CD4-positive, alpha-beta T cell treated with Interleukin-17A for 4 hours (primary cell): ENCODE measurements at regions not wholly inside any gene's neighbourhood (a gene's known extent, or its start where the extent isn't known, plus 50 kb on each side); places are given as distances from the start of the nearest gene placed in this dataset.

Experiments
- DNase-seq: peaks from one replicate; pipeline ENCODE4 v3.0.0-alpha.2; 2020; ENCODE audit warnings: mixed read lengths

DNA sequence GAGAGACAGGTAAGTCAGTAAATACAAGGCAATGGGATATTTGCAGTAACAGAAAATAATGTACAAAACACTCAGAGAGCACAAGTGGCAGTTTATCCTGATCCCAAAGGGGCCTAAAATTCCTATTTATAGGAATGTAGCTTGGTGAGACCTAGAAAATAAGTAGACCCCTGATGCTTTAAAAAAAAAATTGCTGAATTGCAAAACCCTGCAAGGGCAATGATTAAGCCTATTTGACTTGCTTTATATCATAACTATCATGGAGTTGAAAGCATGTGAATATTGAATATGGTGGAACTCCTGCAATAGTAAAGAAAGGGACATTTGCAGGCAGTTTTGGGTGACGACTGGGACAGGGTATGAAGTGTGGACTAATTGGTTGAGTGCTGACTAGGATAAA lies 101.9 kb upstream of the C1orf21 start:
- DNase-seq, result no peak

DNA sequence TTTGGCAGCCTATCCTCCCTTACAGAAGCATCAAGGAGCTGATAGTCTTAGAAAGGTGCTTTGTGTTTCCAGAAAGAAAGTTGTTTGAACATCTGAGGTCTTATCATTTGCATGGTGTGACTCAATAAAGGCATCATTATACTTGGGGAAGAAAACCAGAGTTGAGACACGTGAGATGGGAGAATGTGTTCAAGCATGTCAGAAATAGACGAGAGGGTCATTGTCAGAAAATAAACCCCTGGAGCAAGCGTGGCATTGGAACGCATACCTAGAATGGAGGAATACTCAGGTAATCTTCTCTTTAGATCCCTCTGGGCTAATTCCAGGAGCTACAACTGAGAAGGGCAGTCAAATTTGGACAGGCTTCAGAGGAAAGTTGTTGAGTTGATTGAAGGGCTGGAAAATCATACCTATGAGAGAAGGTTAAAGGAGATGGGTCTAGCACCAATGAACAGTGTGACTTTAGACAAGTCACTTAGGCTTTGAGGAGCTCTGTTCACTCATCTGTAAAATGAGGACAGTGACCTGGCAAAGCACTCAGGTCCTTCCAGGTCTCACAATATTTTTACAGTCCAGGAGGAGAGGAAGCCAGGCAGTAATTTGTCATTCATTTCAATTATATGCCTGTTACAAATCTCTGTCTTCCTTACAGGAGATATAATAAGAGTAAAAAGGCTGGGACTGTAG lies 101.3 kb upstream of the C1orf21 start:
- DNase-seq, result no peak

DNA sequence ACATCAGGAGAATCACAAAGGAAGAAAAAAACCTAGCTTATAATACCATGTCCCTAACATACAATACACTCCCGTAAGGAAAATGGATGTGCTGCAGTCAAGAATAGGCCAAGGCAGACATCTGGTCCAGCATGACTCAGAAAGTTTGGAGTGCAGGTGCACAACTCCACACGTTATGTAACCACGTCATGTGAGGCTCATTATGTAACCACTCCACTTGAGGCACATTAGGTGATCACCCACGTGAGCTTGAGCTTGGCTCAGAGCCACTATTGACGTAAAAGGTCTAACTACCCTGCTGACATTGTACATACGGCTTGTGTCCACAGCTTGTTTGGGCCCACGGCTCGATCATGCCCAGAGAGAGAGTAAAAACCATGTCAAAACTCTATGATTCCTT lies 99.8 kb upstream of the C1orf21 start:
- no peak for DNase-seq

DNA sequence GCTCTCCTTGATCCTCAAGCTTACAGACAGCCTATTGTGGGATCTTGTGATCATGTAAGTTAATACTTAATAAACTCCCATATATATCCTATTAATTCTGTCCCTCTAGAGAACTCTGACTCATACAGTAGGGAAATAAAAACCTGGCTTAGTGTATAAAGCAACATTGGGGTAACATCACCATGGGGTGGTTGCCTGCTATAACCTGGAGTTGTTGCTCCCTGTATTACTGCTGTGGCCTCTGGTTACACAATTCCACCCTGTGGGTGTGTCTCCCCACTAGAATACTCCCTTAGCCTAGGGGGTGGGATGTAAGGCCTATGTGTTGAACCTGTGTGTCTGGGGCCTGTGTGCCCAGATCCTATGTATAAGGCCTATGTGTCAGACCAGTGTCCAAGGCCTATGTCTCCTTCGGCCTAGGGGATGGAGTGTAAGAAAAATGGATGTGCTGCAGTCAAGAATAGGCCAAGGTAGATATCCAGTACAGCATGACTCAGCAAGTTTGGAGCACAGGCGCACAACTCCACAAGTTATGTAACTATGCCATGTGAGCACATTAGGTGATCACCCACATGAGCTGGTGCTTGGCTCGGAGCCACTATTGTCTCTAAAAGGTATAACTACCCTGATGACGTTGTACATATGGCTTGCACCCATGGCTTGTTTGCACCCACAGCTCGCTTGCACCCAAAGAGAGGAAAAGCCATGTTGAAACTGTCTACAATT lies 96.8 kb upstream of the C1orf21 start:
- DNase-seq, result no peak

DNA sequence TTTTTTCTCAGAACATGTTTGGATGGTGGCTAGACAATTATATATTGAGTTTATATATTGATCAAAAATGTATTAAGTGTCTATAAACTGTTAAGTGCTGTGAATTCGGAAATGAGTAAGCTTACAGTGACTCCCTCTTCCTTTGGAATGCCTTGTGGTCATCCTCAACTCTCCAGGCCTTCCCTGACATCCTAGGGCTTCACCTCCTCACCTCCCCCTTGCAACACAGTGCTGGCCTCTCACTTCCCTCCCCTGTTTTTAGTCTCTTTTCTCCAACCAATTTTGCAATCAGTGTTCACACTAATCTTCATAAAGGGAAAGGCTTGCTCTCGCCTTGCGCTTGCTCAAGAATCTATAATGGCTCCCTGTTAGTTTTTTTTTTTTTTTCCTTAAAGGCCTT lies 95.1 kb upstream of the C1orf21 start:
- no peak for DNase-seq

DNA sequence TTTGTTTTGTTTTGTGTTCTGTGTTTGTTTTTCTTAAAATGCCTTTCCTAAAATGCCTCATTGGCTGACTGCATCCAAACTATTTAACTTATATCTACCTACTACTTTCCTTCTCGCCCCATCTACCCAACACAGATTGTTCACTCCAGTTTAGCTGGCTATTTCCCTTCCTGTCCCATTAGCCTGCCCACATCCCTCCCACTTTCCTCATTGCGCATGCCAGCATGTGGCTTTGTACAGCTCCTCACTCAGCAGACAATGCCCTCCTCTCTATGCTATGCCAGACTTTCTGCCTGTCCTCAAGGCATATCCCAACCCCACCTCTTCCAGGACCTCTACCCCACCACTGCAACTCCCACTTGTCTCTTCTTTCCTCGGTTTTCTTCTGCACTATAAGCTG lies 94.7 kb upstream of the C1orf21 start:
- DNase-seq, result no peak

DNA sequence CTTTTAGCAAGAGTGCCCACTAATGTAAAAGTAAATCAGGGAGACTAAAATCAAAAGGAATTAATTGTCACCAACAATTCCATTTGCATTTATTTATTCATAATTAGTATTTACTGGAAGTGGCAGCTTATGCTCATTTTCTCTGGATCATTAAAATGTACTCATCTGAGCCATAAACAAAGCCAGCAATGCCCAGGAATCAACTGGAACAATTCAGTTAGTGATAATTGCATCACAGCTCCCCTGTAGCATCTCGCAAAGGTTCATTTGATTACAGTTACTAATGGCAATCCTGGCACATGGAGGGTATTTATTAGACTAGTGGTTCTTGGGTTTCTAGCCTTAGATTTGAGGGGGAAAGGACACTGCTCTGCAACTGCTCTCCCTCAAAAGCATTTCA lies 92.7 kb upstream of the C1orf21 start:
- DNase-seq, result no peak

DNA sequence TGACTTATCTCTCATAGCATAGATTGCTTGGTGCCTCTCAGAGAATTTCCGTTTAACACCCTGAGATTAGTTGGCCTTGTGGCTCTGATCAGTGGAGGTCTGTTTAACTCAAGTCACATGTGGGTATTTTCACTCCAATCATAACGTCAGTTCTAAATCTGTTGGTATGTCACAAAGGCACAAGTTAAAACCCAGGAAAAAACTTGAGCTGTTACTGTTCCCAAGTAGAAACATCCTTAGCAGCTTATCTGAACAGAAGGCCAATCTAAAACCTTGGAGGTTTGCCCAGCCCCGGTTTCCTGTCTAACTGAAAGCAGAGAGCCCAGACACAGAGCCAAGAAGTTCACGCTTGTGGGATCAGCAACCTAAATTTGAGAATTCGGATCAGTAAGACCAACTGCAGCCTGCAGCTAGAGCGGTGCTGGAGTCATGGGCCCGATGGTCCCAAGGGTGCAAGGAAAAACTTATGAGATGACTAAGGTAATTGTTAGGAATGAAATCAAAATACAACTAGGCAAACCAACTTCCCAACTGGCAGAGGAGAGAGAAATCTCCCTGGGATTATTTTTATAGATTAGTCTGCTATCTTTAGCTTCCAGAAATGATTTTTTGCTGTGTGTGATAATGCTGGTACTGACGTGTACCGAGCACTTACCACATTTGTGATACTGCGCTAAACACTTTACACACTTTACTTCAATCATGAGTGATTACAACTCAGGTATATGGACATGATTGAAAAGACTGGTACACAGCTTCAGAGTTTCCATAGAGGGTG lies 90.2 kb upstream of the C1orf21 start:
- DNase-seq, result no peak

DNA sequence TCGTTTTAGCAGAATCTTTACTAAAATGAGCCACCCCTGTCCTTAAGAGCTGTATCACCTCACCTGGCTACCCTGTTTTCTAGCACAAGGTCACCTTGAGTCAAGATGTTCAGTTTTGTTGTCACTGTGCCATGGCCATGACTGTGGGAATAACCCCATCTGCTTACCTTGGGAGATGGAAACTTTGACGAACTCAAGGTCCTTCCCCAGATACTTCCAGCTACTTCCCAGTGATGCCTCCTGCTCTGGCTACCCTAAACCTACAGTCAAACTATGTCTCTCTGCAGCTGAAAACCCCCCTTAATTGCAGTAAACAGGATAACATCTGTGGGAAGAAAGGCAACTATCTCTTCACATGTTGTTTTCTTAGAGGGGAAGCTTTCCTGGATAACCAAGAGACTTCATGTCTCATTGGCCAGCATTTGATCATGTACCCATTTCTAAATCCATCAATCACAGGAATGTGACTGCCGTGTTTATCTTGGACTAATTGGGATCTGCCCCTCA lies 89.5 kb upstream of the C1orf21 start:
- no peak for DNase-seq

DNA sequence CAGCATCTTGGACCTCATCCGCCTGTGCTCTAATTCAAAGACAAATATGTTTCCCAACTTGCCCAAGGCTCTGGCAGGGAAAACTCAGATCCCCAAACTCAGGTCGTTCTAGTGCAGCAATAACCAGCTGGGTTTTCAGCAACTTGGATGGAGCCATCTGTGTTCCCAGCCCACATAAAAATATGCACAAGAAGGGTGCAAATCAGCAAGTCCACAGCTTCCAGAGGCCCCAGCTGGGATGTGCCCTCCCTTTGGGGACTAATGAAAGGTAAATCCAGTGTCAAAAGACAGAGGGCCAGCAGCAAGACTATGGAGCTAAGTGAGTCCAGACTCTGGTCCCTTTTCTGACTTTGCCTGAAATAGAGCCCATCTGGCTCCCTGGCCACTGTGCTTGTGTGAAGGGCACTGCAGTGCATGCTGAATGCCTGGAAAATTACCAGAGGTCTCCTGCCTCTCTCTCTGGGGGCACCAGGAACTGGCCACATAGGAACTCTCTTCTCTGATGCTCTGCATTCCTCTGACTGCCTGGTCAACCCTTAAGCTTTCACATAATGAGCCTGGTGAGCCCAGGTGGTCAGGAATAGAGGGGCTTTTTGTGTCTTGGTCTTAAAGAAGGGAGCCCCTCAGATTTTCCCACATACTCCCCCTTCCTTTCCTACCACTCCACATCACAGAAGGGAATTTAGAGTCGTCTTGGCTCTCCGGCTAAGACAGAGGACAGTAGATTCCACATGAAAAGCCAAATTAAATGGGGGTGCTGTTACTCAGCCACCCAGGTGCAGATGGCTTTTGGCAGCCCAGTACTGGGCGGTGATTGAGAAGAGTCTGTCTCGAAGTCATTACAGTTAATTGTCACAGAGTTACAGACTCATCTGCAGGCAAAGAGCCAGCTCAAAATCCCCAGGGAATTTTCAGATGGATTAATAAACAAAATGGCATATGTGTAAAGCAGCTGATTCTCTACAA lies 88.1 kb upstream of the C1orf21 start:
- DNase-seq, result no peak

DNA sequence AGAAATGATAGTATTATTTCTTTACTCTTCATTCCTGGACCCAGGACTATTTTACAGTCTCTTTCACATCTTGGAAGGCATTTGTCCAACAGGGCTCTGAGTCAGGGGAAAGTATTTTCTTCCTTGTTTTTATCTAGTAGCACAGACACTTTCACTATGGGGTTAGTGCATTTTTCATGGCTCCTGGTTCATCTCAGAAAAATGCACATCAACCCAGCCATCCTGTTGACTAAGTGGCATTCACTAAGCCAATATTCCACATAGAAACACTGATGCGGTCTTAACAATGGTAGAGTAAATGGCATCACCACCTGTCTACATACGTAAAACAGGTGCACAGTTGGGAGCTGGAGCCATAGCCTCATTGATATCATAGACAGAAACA lies 87.4 kb upstream of the C1orf21 start:
- DNase-seq, result no peak

DNA sequence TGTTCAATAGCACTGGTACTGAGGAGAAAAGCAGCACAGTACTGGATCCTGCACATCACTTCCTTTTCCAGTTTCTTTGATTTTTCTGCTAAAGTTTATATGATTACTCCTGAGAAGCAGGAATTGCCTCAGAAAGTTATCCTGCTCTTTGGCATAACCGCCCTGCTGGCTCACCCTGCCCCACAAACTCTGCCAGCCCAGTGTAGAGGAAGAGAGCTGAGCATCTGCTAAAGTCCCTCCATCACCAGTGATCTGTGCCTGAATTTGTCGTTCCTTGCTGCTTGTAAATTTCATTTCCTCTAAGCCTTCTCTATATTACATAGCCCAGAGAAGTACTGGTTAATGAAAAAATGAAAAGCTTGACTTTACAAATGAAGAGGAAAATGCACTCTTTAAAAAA lies 87.0 kb upstream of the C1orf21 start:
- DNase-seq, result no peak

DNA sequence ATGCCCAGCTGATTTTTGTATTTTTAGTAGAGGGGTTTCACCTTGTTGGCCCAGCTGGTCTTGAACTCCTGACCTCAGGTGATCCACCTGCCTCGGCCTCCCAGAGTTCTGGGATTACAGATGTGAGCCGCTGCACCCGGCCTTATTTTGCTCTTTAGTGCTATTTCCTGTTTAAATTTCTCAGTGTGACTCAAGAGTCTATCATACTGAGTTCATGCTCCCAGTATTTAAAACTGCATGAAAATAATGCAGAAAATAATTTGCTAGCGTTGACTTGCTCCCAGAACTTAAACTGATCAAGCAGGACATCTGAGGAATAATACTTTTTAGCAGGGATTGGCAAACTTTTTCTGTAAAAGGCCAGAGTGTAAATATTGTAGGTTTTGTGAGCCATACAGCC lies 86.4 kb upstream of the C1orf21 start:
- no peak for DNase-seq

DNA sequence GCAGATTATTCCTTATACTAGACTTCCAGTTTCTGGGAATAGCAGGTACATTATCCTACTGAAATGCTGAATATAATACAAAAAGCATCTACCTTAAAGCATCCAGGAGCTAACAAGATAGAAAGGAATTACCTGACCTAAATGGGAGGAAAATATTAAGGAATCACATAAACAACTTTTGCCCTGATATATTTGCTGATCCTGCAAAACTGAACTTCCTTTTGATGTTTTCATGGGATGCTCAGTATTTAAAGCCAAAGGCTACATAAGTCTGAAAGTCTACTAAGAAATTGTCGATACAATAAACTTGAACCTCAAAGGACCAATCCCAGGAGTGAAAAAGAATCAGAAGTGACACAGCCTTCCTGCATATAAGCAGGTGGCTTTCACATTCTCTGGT lies 85.6 kb upstream of the C1orf21 start:
- no peak for DNase-seq

DNA sequence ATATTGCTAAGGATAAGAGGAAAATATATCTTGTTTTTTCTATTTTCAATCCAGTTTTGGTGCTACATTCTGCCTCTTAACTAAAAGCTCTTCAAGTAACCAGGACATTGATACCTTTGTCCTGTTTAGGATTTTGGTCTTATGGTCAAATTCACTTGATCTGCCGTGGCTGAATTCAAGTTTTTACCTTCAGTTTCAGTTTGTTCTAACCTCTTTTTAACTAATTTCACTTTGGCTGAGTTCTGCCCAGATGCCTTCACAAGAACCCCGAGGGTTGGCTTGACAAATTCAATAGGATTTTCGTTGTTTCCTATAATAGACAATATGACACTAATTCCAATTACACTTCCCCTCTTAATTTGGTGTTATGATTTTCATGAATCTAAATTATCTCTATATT lies 84.5 kb upstream of the C1orf21 start:
- DNase-seq, result no peak

DNA sequence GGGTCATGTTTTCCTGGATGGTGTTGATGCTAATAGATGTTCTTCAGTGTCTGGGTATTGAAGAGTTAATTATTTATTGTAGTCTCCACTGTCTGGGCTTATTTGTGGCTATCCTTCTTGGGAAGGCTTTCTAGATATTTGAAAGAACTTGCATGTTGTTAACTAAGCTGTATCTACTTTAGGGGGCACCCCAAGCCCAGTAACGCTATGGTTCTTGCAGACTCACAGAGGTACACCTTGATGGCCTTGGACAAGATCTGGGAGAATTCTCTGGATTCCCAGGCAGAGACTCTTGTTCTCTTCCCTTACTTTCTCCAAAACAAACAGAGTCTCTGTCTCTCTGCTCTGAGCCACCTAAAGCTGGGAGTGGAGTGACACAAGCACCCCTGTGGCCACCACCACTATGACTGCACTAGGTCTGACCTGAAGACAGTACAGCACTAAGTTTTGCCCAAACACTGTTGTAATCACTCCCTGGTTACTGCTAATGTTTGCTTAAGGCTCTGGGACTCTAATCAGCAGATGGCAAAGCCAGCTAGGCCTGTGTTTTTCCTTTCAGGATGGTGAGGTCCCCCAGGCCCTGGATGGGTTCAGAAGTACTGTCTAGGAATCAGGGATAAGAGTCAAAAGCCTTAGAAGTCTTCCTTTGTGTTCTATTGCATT lies 76.5 kb upstream of the C1orf21 start:
- no peak for DNase-seq

DNA sequence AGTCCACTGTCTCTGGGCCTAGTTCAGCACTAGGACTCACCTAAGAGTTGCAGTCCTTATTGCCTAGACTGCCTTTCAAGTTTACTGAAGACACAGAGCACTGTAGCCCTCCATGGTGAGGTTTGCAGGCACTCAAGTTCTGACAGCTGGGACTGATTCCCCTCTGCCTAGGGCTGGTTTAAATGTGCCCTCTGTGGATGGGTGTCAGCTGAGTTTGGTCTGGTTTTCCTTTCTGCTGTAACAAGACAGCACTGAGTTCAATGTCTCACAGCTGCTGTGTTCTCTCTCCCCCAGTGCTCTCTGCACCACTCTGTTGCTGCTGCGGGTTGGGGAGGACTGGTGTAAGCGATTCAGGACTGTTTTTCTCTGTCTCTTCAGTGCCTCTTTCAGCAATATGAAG lies 75.2 kb upstream of the C1orf21 start:
- no peak for DNase-seq

DNA sequence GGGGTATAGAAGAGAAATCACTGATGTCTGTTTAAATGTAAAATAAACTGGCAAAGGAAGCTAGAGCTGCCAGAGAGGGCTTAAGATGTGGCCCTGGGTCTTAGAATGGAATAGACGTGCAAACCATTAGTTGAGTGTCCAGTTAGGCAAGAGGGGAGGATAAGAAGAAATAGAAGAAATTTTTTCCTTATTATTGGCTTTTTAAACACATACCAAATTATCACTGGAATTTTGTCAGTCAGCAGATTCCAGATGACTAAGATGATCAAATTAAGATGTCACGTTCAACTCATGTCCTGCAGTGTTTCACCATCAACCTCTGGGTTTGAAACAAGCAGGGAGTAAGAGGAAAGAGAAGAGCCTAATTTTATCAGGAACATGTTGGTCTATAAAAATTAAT lies 71.6 kb upstream of the C1orf21 start:
- no peak for DNase-seq

DNA sequence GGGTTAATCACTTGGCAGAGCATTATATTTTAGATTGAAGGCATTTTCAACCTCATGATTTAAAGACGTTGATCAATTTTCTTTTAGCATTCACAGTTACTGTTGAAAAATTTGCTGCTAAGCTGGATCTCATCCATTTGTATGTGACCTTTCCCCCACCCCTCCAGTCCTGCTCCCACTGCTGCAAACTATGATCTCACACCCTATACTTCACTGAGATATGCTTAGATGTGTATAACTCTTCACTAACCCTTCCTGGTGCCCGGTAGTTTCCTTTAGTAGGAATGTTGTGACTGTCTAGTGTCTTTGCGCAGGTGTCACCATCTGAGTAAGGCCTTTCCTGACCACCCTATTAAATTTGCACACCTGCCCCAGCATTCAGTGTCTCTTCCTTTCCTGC lies 67.0 kb upstream of the C1orf21 start:
- DNase-seq, result no peak

DNA sequence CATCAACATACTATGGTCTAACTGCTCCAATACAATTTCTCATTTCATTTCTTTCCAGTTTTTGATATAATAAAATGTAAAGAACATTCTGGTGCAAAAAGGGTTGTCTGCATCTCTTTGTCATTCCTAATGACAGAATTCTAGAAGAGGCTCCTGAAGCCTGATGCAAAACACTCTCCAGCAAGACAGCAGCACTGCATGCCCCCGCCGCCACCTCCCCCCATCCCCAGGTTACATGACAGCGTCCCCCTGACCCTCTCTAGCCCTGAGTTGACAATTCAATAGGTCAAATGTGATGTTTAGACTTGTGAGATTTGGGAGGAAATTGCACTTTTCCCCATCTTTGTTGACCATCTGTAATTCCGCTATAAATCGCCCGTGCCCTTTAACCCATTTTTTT lies 64.6 kb upstream of the C1orf21 start:
- DNase-seq, result no peak

DNA sequence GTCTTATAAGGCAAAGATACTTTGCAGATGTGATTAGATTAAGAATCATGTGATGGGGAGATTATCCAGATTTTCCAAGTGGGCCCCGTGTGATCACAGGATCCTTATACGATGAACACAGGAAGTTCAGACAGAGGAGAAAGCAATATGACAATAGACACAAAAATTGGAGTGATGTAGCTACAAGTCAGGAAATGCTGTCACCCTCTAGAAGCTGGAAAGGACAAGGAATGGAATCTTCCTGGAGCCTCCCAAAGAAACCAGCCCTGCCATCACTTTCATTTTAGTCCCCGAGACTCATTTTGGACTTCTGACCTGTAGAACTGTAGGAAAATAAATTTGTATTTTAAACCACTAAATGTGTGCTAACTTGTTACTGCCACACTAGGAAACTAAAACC lies 61.9 kb upstream of the C1orf21 start:
- DNase-seq, result no peak

DNA sequence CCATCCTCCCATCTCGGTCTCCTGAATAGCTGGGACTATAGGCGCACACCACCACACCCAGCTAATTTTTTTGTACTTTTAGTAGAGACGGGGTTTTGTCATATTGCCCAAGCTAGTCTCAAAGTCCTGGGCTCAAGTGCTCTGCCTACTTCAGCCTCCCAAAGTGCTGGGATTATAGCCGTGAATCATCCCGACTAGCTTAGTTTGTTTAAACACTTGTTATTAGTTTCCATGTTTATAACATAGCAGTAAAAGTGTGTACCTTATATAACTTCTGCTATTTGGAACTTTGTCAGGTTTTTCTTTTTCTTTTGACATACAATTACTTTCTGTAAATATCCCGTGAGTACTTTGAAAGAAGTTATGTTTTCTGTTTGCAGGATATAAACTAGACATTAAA lies 60.6 kb upstream of the C1orf21 start:
- DNase-seq, result no peak
